CD4-positive, alpha-beta T cell treated with Interleukin-12 subunit alpha and Interleukin-12 subunit beta, for 1 hour (primary cell): ENCODE measurements at regions not wholly inside any gene's neighbourhood (a gene's known extent, or its start where the extent isn't known, plus 50 kb on each side); places are given as distances from the start of the nearest gene placed in this dataset.
"Not testable (repeated sequence)": the region's sequence is repeated elsewhere in the genome, so short reads cannot be mapped to it uniquely, and the experiment has no call there.

Experiments
- DNase-seq: peaks from one replicate; pipeline ENCODE4 v3.0.0-alpha.2; 2020

- DNase-seq = no peak
Observed at GRCh38 chr6:16947375-16948015, 154.4 kb upstream of the STMND1 start.

- DNase-seq = no peak
Observed at GRCh38 chr6:16944596-16944995, 157.3 kb upstream of the STMND1 start.

DNA sequence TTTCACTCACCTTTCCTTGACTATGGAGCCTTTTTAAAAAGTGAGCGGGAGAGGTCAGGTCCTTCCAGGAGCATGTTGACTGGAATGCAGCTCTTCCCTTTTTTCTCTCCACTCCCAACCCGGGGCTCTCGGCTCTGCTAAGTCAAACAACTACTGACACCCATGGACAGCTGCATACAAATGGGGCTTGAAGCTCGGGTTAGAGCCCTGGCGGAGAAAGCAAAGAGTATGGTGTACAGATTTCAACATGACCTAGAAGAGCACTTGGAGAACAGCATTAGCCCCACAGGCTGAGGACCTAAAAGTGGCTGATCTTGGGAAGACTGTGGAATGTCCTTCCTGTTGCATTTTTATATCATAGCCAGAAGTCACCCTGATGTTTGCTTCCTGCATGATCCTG lies 162.0 kb upstream of the STMND1 start:
- no peak for DNase-seq

DNA sequence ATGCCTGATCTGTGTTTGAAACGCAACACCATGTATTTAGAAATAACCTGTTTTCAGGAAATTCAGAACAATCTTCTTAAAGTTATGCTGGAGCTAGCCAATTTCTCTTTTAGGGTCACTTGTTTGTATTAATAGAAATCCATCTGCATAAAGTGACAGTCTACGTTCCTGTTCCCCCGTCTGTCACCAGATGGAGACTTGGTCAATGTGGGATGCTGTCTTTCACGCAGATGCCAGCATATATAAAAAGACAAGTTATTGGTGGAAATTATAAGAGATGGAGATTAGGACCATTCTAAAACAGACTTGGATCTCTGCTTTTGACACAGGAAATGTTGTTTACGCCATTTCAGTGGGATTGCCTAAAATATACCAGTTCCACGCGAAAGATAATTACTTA lies 162.5 kb upstream of the STMND1 start:
- no peak for DNase-seq

DNA sequence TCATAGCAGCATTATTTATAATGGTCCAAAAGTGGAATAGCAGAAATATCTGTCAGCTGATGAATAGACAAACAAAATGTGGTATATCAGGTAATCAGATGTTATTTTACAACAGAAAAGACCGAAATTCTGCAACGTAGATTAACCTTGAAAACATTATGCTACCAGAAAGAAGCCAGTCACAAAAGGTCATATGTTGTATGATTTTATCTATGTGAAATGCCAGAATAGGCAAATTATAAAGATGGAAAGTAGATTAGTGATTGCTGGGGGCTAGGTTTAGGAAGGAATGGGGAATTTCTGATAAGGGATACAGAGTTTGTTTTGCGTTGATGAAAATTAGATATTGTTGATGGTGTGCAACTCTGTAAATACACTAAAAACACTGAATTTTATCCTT lies 165.0 kb upstream of the STMND1 start:
- no peak for DNase-seq

GRCh38 chr6:16933961-16934360 lies 167.9 kb upstream of the STMND1 start:
- no peak for DNase-seq

DNA sequence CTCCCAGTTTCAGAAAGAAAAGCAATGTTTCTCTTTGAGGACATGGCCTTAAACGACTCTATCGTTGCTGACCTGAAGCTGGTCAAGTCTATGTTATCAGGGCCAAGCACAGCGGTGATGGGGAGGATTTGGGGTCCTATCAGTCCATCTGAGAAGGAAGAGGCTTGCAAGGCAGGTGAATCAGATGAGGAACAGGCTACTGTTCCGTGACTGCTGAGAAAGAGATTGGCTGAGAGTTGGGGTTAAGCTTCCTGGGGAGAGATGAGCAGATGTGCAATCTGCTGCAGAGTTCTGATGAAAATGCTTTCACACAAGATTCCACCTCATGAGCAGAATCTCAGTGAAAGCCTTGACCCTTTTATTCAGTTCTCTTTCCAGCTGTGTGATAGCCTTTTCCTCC lies 168.3 kb upstream of the STMND1 start:
- no peak for DNase-seq

- no peak for DNase-seq
Observed at GRCh38 chr6:16932920-16933319, 168.9 kb upstream of the STMND1 start.

GRCh38 chr6:16931079-16931478 lies 169.8 kb upstream of the ATXN1 start:
- DNase-seq = not testable (repeated sequence)

DNA sequence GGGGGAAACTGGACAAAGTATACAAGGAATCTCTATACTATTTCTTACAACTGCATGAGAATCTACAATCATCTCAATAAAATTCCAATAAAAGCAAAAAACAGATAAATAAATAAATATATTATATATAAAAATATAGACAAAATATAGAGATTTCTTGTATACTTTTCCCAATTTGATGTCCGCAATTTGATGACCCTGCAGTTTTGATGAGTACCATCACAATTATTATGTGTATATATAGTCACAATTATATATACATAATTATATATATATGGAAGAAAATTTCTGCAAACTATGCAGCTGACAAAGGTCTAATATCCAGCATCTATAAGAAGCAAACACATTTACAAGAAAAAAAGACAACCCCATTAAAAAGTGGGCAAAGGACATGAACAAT lies 169.2 kb upstream of the ATXN1 start:
- no peak for DNase-seq

- no peak for DNase-seq
Observed at GRCh38 chr6:16929809-16930208, 168.5 kb upstream of the ATXN1 start.

DNA sequence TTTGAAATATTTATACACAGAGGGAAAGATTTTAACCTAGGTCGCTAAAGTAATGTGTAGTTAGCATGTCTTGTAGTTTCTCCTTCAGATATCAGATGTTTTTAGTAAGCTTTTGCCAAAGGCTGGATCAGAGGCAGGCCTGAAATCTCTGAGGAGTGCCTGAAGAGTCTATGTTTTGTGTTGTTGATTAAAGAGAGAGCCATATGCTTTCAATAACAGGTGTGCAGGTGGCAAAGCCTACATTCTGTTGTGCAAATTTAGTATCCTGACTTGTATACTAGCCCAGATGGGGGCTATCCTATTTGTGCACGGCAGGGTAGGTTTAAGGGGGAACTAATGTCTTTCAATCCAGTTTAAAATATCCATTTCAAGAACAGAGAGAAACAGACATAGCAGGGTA lies 167.1 kb upstream of the ATXN1 start:
- no peak for DNase-seq

GRCh38 chr6:16927205-16927604 lies 165.9 kb upstream of the ATXN1 start:
- DNase-seq = no peak

GRCh38 chr6:16925461-16925860 lies 164.2 kb upstream of the ATXN1 start:
- no peak for DNase-seq

- no peak for DNase-seq
Observed at GRCh38 chr6:16922282-16922681, 161.0 kb upstream of the ATXN1 start.

DNA sequence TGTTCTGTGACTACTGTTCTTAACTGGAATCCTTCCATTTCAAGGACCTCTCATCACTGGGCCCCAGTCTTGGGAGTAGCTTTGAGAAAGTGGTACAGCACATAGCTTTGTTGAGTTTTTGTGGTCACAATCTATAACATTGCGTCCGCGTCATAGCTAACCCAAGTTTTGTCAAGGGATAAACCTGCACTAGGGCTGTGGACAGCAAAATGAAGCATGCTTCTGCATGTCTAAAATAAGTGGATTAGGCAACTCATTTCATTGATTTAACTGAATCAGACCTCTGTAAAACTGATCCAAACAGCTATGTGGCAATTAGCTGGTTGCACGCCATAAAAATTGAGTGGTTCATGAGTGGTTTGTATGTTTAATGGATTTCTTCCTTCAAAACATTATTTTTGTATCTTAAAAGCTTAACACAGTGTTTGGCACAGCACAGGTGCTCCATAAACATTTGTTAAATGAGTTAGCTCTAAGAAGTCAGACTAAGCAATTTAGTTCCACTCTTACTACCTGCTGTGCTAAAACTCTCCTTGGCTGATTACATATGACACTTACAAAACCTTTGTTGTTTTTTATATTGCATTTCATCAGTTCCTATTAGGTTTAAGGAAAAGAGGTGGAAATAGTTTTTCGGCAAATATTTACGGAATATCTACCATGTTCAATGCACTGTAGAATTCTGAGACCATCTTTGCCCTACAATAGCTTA lies 160.3 kb upstream of the ATXN1 start:
- no peak for DNase-seq

- DNase-seq = no peak
Observed at GRCh38 chr6:16918586-16918985, 157.3 kb upstream of the ATXN1 start.

- DNase-seq = no peak
Observed at GRCh38 chr6:16914184-16914583, 152.9 kb upstream of the ATXN1 start.

DNA sequence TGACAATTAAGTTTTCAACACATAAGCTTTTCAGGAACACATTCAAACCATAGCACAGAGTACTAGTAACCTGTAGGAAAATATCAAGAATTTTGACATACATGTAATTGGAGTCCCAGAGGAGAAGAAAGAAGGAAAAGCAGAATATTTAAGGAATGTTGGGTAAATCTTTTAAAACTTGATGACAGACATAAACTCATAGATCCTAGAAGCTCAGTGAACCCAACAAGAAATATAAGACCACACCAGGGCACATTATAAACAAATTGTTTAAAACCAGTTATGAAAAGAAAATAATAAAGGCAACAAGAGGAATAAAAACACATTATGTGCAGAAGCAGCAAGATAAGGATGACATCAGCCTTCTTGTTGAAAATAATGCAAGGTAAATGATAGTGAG lies 151.5 kb upstream of the ATXN1 start:
- DNase-seq = no peak

- no peak for DNase-seq
Observed at GRCh38 chr6:16911088-16911487, 149.8 kb upstream of the ATXN1 start.

- DNase-seq = no peak
Observed at GRCh38 chr6:16909658-16910360, 148.5 kb upstream of the ATXN1 start.

DNA sequence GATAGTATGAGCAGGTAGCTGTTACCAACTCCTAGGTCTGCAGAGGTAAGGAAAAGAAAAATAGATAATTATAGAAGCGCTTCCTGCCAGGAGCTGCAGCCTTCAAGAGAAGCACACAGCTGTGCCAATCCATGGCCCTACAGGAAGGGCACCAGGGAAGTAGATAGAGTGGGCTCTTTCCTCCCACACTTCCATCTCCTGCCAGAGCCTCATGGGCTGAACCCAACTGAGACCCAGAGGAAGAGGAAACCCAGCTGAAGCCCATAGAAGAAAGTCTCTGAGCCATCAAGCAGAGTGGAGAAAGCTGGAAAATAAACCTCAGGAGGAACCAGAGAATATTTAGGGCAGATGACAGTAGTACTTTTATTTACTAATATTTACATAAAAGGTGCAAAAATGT lies 146.7 kb upstream of the ATXN1 start:
- DNase-seq = no peak

DNA sequence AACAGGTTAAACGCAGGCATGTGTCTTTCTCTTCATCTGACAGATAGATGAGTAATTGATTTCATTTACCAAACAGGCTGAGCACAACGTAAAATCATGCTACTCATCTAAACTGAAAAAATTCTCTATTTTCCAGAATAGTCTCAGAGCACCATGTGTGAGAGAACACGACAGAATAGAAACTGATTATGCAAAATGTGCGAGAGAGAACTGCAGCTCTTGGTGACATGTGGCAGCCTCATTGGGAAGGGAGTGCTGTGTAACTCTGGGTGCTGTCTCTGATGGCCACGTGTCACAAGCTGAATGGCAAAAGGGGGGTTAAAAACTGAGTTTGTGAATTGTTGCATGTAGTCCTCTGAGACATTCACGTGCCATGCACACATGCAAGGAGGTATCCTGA lies 143.7 kb upstream of the ATXN1 start:
- no peak for DNase-seq

DNA sequence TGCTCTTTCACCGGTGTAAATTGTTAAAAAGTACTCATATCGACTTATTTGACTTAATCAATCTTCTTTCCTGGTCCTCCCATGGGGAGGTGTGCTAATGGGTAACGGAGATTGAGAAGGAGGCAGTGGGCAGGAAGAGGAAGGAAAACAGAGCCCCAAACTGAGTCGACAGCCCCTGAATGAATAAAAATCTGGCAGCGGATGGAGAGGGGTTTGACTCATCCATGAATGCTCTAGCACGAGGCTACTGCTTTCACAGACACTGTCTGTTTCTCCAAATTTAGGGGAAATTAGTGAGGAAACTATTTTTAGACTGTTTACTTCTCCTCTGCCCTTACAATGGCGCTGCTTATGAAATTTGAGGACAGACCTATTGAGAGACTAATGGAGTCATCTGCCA lies 142.2 kb upstream of the ATXN1 start:
- no peak for DNase-seq
